ENCODE measurements at regions not wholly inside any gene's neighbourhood (a gene's known extent, or its start where the extent isn't known, plus 50 kb on each side); places are given as distances from the start of the nearest gene placed in this dataset.

- TF ChIP-seq, protein P1, sequence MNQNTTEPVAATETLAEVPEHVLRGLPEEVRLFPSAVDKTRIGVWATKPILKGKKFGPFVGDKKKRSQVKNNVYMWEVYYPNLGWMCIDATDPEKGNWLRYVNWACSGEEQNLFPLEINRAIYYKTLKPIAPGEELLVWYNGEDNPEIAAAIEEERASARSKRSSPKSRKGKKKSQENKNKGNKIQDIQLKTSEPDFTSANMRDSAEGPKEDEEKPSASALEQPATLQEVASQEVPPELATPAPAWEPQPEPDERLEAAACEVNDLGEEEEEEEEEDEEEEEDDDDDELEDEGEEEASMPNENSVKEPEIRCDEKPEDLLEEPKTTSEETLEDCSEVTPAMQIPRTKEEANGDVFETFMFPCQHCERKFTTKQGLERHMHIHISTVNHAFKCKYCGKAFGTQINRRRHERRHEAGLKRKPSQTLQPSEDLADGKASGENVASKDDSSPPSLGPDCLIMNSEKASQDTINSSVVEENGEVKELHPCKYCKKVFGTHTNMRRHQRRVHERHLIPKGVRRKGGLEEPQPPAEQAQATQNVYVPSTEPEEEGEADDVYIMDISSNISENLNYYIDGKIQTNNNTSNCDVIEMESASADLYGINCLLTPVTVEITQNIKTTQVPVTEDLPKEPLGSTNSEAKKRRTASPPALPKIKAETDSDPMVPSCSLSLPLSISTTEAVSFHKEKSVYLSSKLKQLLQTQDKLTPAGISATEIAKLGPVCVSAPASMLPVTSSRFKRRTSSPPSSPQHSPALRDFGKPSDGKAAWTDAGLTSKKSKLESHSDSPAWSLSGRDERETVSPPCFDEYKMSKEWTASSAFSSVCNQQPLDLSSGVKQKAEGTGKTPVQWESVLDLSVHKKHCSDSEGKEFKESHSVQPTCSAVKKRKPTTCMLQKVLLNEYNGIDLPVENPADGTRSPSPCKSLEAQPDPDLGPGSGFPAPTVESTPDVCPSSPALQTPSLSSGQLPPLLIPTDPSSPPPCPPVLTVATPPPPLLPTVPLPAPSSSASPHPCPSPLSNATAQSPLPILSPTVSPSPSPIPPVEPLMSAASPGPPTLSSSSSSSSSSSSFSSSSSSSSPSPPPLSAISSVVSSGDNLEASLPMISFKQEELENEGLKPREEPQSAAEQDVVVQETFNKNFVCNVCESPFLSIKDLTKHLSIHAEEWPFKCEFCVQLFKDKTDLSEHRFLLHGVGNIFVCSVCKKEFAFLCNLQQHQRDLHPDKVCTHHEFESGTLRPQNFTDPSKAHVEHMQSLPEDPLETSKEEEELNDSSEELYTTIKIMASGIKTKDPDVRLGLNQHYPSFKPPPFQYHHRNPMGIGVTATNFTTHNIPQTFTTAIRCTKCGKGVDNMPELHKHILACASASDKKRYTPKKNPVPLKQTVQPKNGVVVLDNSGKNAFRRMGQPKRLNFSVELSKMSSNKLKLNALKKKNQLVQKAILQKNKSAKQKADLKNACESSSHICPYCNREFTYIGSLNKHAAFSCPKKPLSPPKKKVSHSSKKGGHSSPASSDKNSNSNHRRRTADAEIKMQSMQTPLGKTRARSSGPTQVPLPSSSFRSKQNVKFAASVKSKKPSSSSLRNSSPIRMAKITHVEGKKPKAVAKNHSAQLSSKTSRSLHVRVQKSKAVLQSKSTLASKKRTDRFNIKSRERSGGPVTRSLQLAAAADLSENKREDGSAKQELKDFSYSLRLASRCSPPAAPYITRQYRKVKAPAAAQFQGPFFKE (tag by site-specific recombination; IDR thresholded peaks at IDR 0.05; ENCODE audit: borderline replicate concordance), result no peak
- TF ChIP-seq ELK4 (IDR thresholded peaks at IDR 0.05; ENCODE audit: borderline replicate concordance, low read depth, low read length), result no peak
- no peak for TF ChIP-seq ZNF623 (tag by site-specific recombination; IDR thresholded peaks at IDR 0.05)
- TF ChIP-seq ZNF707 (tag by site-specific recombination; IDR thresholded peaks at IDR 0.05), result no peak
- TF ChIP-seq MEIS1 (CRISPR knock-in tag; IDR thresholded peaks at IDR 0.05; ENCODE audit: borderline replicate concordance), result no peak
- no peak for TF ChIP-seq ZNF629 (tag by site-specific recombination; IDR thresholded peaks at IDR 0.05)
- no peak for TF ChIP-seq ZSCAN5A (tag by site-specific recombination; IDR thresholded peaks at IDR 0.05)
- TF ChIP-seq ZNF521 (tag by site-specific recombination; IDR thresholded peaks at IDR 0.05), result no peak
- no peak for TF ChIP-seq SP7 (tag by site-specific recombination; IDR thresholded peaks at IDR 0.05)
Observed at GRCh38 chr10:29158066-29158465, 130.8 kb upstream of the LYZL1 start (continued).

DNA sequence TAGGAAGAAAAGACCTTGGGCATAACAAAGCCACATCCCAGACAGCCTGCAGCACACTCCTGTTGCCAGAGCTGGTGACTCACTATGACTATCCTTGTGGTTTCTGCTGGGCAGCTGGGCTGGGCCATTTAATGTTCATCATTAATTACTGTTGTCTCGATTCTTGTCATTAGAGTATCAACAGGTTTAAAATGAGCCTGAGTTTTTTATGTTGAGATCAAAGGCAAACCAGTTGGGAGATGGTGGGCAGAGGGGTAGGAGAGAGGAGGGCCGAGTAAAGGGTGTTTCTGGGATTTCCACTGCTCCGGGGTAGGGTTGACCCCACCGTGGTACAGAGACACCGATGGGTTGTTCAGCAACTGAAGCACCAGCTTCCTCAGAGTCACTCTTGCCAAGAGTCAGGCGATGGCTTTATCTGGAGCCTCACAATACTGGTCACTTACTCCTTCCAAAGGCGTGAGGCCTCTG is 128.7 kb upstream of the LYZL1 start:
- ChIA-PET CTCF (no interaction called here), POLR2A (no interaction called here)
- Histone ChIP-seq H3K4me1 (ENCODE audit: control insufficient read depth, insufficient read depth, low read length) (no peaks in the 10 kb centered on the region), H3K27ac (ENCODE audit: extremely low read depth, low read depth, low read length) (no peak overlapping the region), H3K36me3 (ENCODE audit: control insufficient read depth in 2 of 2, insufficient read depth in 1 of 2, low read length in 2 of 2) (no peaks in the 10 kb centered on the region), H3K9me3 (ENCODE audit: control insufficient read depth, insufficient read depth, low read depth, low read length) (no peaks in the 10 kb centered on the region), H3K4me3 (ENCODE audit: low read depth, low read length) (no peak overlapping the region)
- TF ChIP-seq ZNF169 (tag by site-specific recombination; IDR thresholded peaks at IDR 0.05) (no peak), ZNF19 (tag by site-specific recombination; IDR thresholded peaks at IDR 0.05; ENCODE audit: low read depth) (no peak), SCRT2 (tag by site-specific recombination; IDR thresholded peaks at IDR 0.05) (peak; percentile 36; the same call in 1 of the 2 replicates), ZNF23 (tag by site-specific recombination; IDR thresholded peaks at IDR 0.05; ENCODE audit: borderline replicate concordance) (no peak)

GRCh38 chr10:29163746-29164145 is 125.1 kb upstream of the LYZL1 start:
- POLR2A ChIA-PET, result no interaction called here
- no peaks in the 10 kb centered on the region for H3K4me1 ChIP-seq (ENCODE audit: control insufficient read depth, insufficient read depth, low read length)
- no peaks in the 10 kb centered on the region for H3K36me3 ChIP-seq (ENCODE audit: control insufficient read depth in 2 of 2, insufficient read depth in 1 of 2, low read length in 2 of 2)
- CTCF ChIA-PET, result no interaction called here
- no peak overlapping the region for H3K27ac ChIP-seq (ENCODE audit: extremely low read depth, low read depth, low read length)
- H3K9me3 ChIP-seq (ENCODE audit: control insufficient read depth, insufficient read depth, low read depth, low read length), result no peaks in the 10 kb centered on the region
- H3K4me3 ChIP-seq (ENCODE audit: low read depth, low read length), result no peak overlapping the region
- no peak for TF ChIP-seq ZNF311 (tag by site-specific recombination; IDR thresholded peaks at IDR 0.05; ENCODE audit: borderline replicate concordance)
- TF ChIP-seq, protein P2, sequence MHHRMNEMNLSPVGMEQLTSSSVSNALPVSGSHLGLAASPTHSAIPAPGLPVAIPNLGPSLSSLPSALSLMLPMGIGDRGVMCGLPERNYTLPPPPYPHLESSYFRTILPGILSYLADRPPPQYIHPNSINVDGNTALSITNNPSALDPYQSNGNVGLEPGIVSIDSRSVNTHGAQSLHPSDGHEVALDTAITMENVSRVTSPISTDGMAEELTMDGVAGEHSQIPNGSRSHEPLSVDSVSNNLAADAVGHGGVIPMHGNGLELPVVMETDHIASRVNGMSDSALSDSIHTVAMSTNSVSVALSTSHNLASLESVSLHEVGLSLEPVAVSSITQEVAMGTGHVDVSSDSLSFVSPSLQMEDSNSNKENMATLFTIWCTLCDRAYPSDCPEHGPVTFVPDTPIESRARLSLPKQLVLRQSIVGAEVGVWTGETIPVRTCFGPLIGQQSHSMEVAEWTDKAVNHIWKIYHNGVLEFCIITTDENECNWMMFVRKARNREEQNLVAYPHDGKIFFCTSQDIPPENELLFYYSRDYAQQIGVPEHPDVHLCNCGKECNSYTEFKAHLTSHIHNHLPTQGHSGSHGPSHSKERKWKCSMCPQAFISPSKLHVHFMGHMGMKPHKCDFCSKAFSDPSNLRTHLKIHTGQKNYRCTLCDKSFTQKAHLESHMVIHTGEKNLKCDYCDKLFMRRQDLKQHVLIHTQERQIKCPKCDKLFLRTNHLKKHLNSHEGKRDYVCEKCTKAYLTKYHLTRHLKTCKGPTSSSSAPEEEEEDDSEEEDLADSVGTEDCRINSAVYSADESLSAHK (tag by site-specific recombination; IDR thresholded peaks at IDR 0.05), result no peak
- no peak for TF ChIP-seq MYNN (tag by site-specific recombination; IDR thresholded peaks at IDR 0.05; ENCODE audit: borderline replicate concordance)
- no peak for TF ChIP-seq ZBTB49 (tag by site-specific recombination; IDR thresholded peaks at IDR 0.05; ENCODE audit: low read depth)
- no peak for TF ChIP-seq SETDB1 (IDR thresholded peaks at IDR 0.05; ENCODE audit: insufficient read length, low read length)
- no peak for TF ChIP-seq ZNF707 (tag by site-specific recombination; IDR thresholded peaks at IDR 0.05)
